H9 (cell line): ENCODE measurements at regions not wholly inside any gene's neighbourhood (a gene's known extent, or its start where the extent isn't known, plus 50 kb on each side); places are given as distances from the start of the nearest gene placed in this dataset.
A peak's percentile ranks its signal among the peaks of the same experiment; 100 is the strongest.

Experiments
- DNase-seq: peaks from one replicate; pipeline ENCODE4 v3.0.0-alpha.2; 2017
- H2AFZ ChIP-seq: one replicate; pipeline ENCODE4 v1.6.1; 2013; ENCODE audit warnings: mild to moderate bottlenecking, low read length, control low read depth, moderate library complexity
- H2AK5ac ChIP-seq: 2 replicates; pipeline ENCODE4 v1.6.1; 2013; ENCODE audit warnings: low read length, control low read depth, mixed read lengths; ENCODE audit not compliant: insufficient read length
- H2BK120ac ChIP-seq: one replicate; pipeline ENCODE4 v1.6.1; 2013; ENCODE audit warnings: low read depth, mild to moderate bottlenecking, low read length, control low read depth, inconsistent platforms; ENCODE audit not compliant: poor library complexity, severe bottlenecking
- H2BK12ac ChIP-seq: 2 replicates; pipeline ENCODE4 v1.6.1; 2013; ENCODE audit warnings: low read length, control low read depth, mixed read lengths, low read depth; ENCODE audit not compliant: insufficient read length
- H2BK15ac ChIP-seq: 2 replicates; pipeline ENCODE4 v1.6.1; 2013; ENCODE audit warnings: low read depth, low read length, control low read depth
- H2BK20ac ChIP-seq: one replicate; pipeline ENCODE4 v1.6.1; 2013; ENCODE audit warnings: low read depth, mild to moderate bottlenecking, low read length, control low read depth, inconsistent platforms; ENCODE audit not compliant: poor library complexity, severe bottlenecking
- H2BK5ac ChIP-seq: 2 replicates; pipeline ENCODE4 v1.6.1; 2013; ENCODE audit warnings: low read length, control low read depth, mixed read lengths; ENCODE audit not compliant: insufficient read length
- H3K14ac ChIP-seq: 2 replicates; pipeline ENCODE4 v1.6.1; 2013; ENCODE audit warnings: low read length, control low read depth; ENCODE audit not compliant: insufficient read depth
- H3K18ac ChIP-seq: 2 replicates; pipeline ENCODE4 v1.6.1; 2013; ENCODE audit warnings: low read depth, mild to moderate bottlenecking, mixed read lengths, low read length, control low read depth; ENCODE audit not compliant: insufficient read length
- H3K23ac ChIP-seq: 2 replicates; pipeline ENCODE4 v1.6.1; 2013; ENCODE audit warnings: low read length, control low read depth, mixed read lengths, low read depth; ENCODE audit not compliant: insufficient read length
- H3K23me2 ChIP-seq: 2 replicates; pipeline ENCODE4 v1.6.1; 2013; ENCODE audit warnings: low read depth, mild to moderate bottlenecking, mixed read lengths, low read length, control low read depth; ENCODE audit not compliant: insufficient read length, poor library complexity, severe bottlenecking
- H3K27ac ChIP-seq: 2 replicates; pipeline ENCODE4 v1.5.1; 2013; ENCODE audit warnings: low read length, control low read depth, mixed read lengths, low read depth; ENCODE audit not compliant: insufficient read length
- H3K27me3 ChIP-seq: 2 replicates; pipeline ENCODE4 v1.6.1; 2013; ENCODE audit warnings: low read length, control low read depth, inconsistent platforms; ENCODE audit not compliant: insufficient read depth
- H3K4ac ChIP-seq: 2 replicates; pipeline ENCODE4 v1.6.1; 2013; ENCODE audit warnings: low read depth, mild to moderate bottlenecking, control low read depth, inconsistent platforms, low read length, moderate library complexity
- H3K4me1 ChIP-seq: 2 replicates; pipeline ENCODE4 v1.6.1; 2013; ENCODE audit warnings: low read length, control low read depth, inconsistent platforms; ENCODE audit not compliant: insufficient read depth
- H3K4me2 ChIP-seq: 2 replicates; pipeline ENCODE4 v1.6.1; 2013; ENCODE audit warnings: low read length, control low read depth, mixed read lengths; ENCODE audit not compliant: insufficient read length, insufficient read depth
- H3K56ac ChIP-seq: 2 replicates; pipeline ENCODE4 v1.6.1; 2013; ENCODE audit warnings: low read depth, mild to moderate bottlenecking, mixed read lengths, low read length, control low read depth; ENCODE audit not compliant: insufficient read length
- H3K79me1 ChIP-seq: 2 replicates; pipeline ENCODE4 v1.6.1; 2013; ENCODE audit warnings: low read depth, mild to moderate bottlenecking, moderate library complexity, low read length, control low read depth, inconsistent platforms; ENCODE audit not compliant: insufficient read depth, poor library complexity, severe bottlenecking
- H3K79me2 ChIP-seq: 2 replicates; pipeline ENCODE4 v1.6.1; 2013; ENCODE audit warnings: low read length, control low read depth, inconsistent platforms; ENCODE audit not compliant: insufficient read depth
- H3K9ac ChIP-seq: 2 replicates; pipeline ENCODE4 v1.6.1; 2013; ENCODE audit warnings: low read length, control low read depth, mixed read lengths; ENCODE audit not compliant: insufficient read length; ENCODE audit errors: extremely low read depth
- H3K9me3 ChIP-seq: one replicate; pipeline ENCODE4 v1.6.1; 2013; ENCODE audit warnings: low read depth, low read length, inconsistent platforms; ENCODE audit not compliant: control insufficient read depth
- H3T11ph ChIP-seq: one replicate; pipeline ENCODE4 v1.6.1; 2013; ENCODE audit warnings: mild to moderate bottlenecking, low read length, control low read depth, inconsistent platforms
- H4K20me1 ChIP-seq: one replicate; pipeline ENCODE4 v1.6.1; 2013; ENCODE audit not compliant: control insufficient read depth, insufficient read length, insufficient read depth
- H4K5ac ChIP-seq: 2 replicates; pipeline ENCODE4 v1.6.1; 2013; ENCODE audit warnings: low read depth, mild to moderate bottlenecking, mixed read lengths, low read length, control low read depth; ENCODE audit not compliant: insufficient read length
- H4K8ac ChIP-seq: replicated peaks from 2 replicates; pipeline ENCODE4 v1.6.1; 2013; ENCODE audit warnings: low read length, control low read depth, mixed read lengths, low read depth; ENCODE audit not compliant: insufficient read length
- H4K91ac ChIP-seq: 2 replicates; pipeline ENCODE4 v1.6.1; 2013; ENCODE audit warnings: low read depth, mild to moderate bottlenecking, moderate library complexity, mixed read lengths, low read length, control low read depth; ENCODE audit not compliant: insufficient read length
- H3K27ac Mint-ChIP-seq, 3 experiments: 2 replicates in 2 of 3; 3 replicates in 1 of 3; pipeline ENCODE4 v1.8.0; 2020 to 2021; ENCODE audit warnings: mixed read lengths in 3 of 3, mild to moderate bottlenecking in 1 of 3, moderate library complexity in 1 of 3
- H3K27me3 Mint-ChIP-seq: 2 replicates; pipeline ENCODE4 v1.8.0; 2021; ENCODE audit warnings: low read depth, mild to moderate bottlenecking, moderate library complexity, mixed read lengths
- H3K36me3 Mint-ChIP-seq, 3 experiments: 2 replicates in 2 of 3; 3 replicates in 1 of 3; pipeline ENCODE4 v1.8.0; 2020 to 2021; ENCODE audit warnings: low read depth in 3 of 3, mixed read lengths in 3 of 3; ENCODE audit not compliant: insufficient read depth in 1 of 3
- H3K4me1 Mint-ChIP-seq, 2 experiments: 2 replicates each; pipeline ENCODE4 v1.8.0; 2020; ENCODE audit warnings: mixed read lengths in 2 of 2
- H3K4me3 Mint-ChIP-seq, 2 experiments: 2 replicates in 1 of 2; 3 replicates in 1 of 2; pipeline ENCODE4 v1.8.0; 2020 to 2021; ENCODE audit warnings: mild to moderate bottlenecking in 2 of 2, mixed read lengths in 2 of 2, moderate library complexity in 1 of 2
- H3K9me3 Mint-ChIP-seq, 2 experiments: 2 replicates in 1 of 2; 3 replicates in 1 of 2; pipeline ENCODE4 v1.8.0; 2020; ENCODE audit warnings: mild to moderate bottlenecking in 2 of 2, mixed read lengths in 2 of 2, moderate library complexity in 1 of 2
- WGBS: extraction: QIAGEN DNeasy Blood & Tissue Kit; methylation state at CpG from one replicate; pipeline ENCODE4 v1.1.7; 2013; ENCODE audit warnings: missing lambda C conversion rate, low lambda C conversion rate, mixed read lengths; ENCODE audit not compliant: insufficient read length; ENCODE audit errors: extremely low coverage; 5-methylcytosine and 5-hydroxymethylcytosine counted together
- TF ChIP-seq, protein P1 (sequence below): fragments of 200-600 bp; sonication (generic); conservative IDR thresholded peaks from 3 replicates; pipeline ENCODE4 v1.8.0; 2021; ENCODE audit warnings: antibody characterized with exemption, mild to moderate bottlenecking

DNA sequence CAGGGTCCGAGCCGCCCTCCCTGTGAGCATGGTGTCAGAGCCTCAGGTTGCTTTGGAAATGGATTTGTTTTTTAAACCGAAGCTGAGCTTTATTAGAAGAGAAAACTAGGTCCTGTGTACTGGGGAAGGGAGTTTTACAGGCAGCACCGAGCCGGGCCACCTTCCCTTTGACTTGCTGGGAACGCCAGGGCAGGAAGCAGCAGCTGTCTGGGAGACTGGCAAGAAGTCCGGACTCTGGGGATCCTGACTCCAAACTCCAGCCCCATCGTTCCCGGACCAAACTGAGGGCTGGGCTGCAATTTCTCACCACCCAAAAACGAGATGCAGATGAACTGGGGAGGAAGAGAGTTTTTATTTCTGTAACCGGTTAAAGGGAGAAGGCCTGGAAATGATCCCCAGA is 214.9 kb upstream of the KCNG1 start:
- Histone ChIP-seq H3K4ac (no peak overlapping the region), H3K23ac (no peak overlapping the region), H2BK12ac (no peak overlapping the region), H3K27me3 (no peaks in the 10 kb centered on the region), H3K14ac (no peak overlapping the region), H3K23me2 (no peaks in the 10 kb centered on the region), H2BK5ac (no peak overlapping the region), H3K9ac (no peak overlapping the region), H4K5ac (no peak overlapping the region), H2BK20ac (no peak overlapping the region), H4K91ac (no peak overlapping the region), H2AK5ac (no peak overlapping the region), H3K79me1 (no peaks in the 10 kb centered on the region), H3K4me1 (no peaks in the 10 kb centered on the region; the same call in 1 of the 2 replicates), H3K56ac (no peak overlapping the region), H2BK15ac (no peak overlapping the region), H3K4me2 (no peak overlapping the region), H2AFZ (no peak overlapping the region), H4K8ac (no peak overlapping the region), H3K9me3 (no peaks in the 10 kb centered on the region), H3T11ph (no peak overlapping the region), H3K79me2 (no peaks in the 10 kb centered on the region), H2BK120ac (no peak overlapping the region), H3K27ac (no peak overlapping the region), H3K18ac (no peak overlapping the region), H4K20me1 (no peaks in the 10 kb centered on the region)
- Mint-ChIP-seq H3K27me3 (peaks cover 6% of the 10 kb centered on the region), H3K9me3 (peaks cover 9 to 15% of the 10 kb centered on the region in 2 experiments), H3K4me1 (peaks cover 12 to 14% of the 10 kb centered on the region in 2 experiments), H3K27ac (peak overlapping the region in 2 of 3 experiments; percentile 59 to 69; a peak in 2 of 7 replicates), H3K4me3 (no peak overlapping the region), H3K36me3 (peaks cover 2 to 12% (median 8%) of the 10 kb centered on the region in 3 experiments; a peak in 6 of 7 replicates)
- DNase-seq = no peak
- no CpG with 5 or more reads among the region's 11 CpGs for WGBS
- TF ChIP-seq, protein P1, sequence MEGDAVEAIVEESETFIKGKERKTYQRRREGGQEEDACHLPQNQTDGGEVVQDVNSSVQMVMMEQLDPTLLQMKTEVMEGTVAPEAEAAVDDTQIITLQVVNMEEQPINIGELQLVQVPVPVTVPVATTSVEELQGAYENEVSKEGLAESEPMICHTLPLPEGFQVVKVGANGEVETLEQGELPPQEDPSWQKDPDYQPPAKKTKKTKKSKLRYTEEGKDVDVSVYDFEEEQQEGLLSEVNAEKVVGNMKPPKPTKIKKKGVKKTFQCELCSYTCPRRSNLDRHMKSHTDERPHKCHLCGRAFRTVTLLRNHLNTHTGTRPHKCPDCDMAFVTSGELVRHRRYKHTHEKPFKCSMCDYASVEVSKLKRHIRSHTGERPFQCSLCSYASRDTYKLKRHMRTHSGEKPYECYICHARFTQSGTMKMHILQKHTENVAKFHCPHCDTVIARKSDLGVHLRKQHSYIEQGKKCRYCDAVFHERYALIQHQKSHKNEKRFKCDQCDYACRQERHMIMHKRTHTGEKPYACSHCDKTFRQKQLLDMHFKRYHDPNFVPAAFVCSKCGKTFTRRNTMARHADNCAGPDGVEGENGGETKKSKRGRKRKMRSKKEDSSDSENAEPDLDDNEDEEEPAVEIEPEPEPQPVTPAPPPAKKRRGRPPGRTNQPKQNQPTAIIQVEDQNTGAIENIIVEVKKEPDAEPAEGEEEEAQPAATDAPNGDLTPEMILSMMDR = no peak
